Adrenal gland (tissue), 9 donors: ENCODE measurements at regions not wholly inside any gene's neighbourhood (a gene's known extent, or its start where the extent isn't known, plus 50 kb on each side); places are given as distances from the start of the nearest gene placed in this dataset.

Source experiments
- DNase-seq, 7 donors: peaks; one replicate each; pipeline ENCODE4 v3.0.0-alpha.2; 2019 to 2020
- H3K27ac ChIP-seq, 5 donors: fragments of 200-600 bp; sonication (generic) in 4 of 5; 1 replicate in 3 of 5; 2 replicates in 2 of 5; pipeline versions ENCODE4 v1.5.1 to v1.8.0; 2016 to 2020; ENCODE audit warnings: mild to moderate bottlenecking in 1 of 5
- H3K27me3 ChIP-seq: fragments of 200-600 bp; 2 replicates; pipeline ENCODE4 v1.8.0; 2021
- H3K36me3 ChIP-seq, 2 donors: fragments of 200-600 bp; replicated peaks in 1 of 2; 1 replicate in 1 of 2; 2 replicates in 1 of 2; pipeline versions ENCODE4 v1.5.1 to v1.8.0; 2018 to 2022
- H3K4me1 ChIP-seq, 2 donors: fragments of 200-600 bp; replicated peaks in 1 of 2; 1 replicate in 1 of 2; 2 replicates in 1 of 2; pipeline versions ENCODE4 v1.5.1 to v1.8.0; 2018 to 2021
- H3K4me3 ChIP-seq, 4 donors: fragments of 200-600 bp; sonication (generic) in 3 of 4; one replicate each; pipeline ENCODE4 v1.5.1; 2016 to 2018
- H3K9me3 ChIP-seq, 3 donors: fragments of 200-600 bp; sonication (generic) in 1 of 3; replicated peaks in 1 of 3; 1 replicate in 2 of 3; 2 replicates in 1 of 3; pipeline versions ENCODE4 v1.5.1 to v1.8.0; 2016 to 2021
- POLR2A ChIP-seq, 2 donors: fragments of 450-650 bp; IDR thresholded peaks; one replicate each; pipeline ENCODE4 v1.6.1; 2017; ENCODE audit warnings: antibody characterized with exemption in 2 of 2, mild to moderate bottlenecking in 2 of 2, moderate library complexity in 1 of 2
- WGBS, 4 donors: extraction: QIAGEN DNeasy Blood & Tissue Kit in 2 of 4; methylation state at CpG; one replicate each; pipeline versions ENCODE4 v1.1.5 to v1.1.7; 2013 to 2017; 5-methylcytosine and 5-hydroxymethylcytosine counted together
- intact Hi-C, 2 donors: fragments of 100-400 bp; cut with DNase I; formaldehyde crosslinking; loops; one replicate each; pipeline versions ENCODE4 v1.14.1 to v1.15.0; 2022 to 2023
- TF ChIP-seq, protein P1 (sequence below), 6 experiments: fragments of 450-650 bp in 4 of 6; fragments of 200-600 bp in 2 of 6; sonication (generic) in 1 of 6; IDR thresholded peaks; 1 replicate in 5 of 6; 2 replicates in 1 of 6; pipeline versions ENCODE4 v1.5.1 to v1.8.0; 2016 to 2021; ENCODE audit warnings: antibody characterized with exemption in 6 of 6, mild to moderate bottlenecking in 2 of 6, moderate library complexity in 1 of 6
- donor health status: healthy with polysubstance abuse.
- donor health status: Bipolar disorder and iron deficiency.
- donor health status: DM: yes; HTN: yes; CAD: no.
- donor health status: DM: no; HTN: no; CAD: no.
- donor health status: DM: no; HTN: no; CAD: no.

DNA sequence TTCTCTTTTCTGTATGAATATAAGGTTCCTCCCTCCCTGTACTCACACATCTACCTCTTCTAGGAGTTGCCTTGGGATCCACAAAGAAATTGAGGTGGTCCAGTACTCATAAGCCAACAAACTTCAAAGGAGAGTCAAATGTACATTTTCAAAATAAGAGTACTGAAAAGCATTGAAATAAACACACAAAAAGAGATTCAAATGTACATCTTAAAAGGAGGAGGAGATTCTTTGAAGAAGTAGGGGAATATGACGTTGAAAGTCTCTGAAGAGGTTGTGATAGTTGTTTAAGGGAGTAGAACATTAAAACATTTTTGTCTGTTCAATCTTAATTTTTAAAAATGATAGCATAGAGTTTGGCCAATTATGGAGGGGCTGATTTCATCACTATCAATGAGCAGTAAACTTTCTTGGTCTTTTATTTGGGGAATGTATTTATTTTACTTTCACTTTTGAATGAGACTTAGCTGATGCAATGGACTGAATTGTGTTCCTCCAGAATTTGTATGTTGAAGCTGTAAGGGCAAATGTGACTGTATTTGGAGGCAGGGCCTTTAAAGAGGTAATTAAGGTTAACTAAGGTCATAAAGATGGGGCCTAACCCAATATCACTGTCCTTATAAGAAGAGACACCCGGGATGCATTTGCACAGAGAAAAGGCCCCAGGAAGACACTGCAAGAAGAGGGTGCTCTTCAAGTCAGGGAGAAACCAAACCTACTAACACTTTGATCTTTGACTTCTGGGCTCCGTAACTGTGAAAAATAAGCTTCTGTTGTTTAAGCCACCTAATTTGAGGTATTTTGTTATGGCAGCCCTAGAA, 226.3 kb upstream of the PGRMC2 start:
- intact Hi-C loops, result no loop called here
- peak overlapping the region in 1 of 4 donors; percentile 4 for H3K4me3 ChIP-seq
- no peak for DNase-seq
- no peak for TF ChIP-seq POLR2A (IDR thresholded peaks at IDR 0.05)
- TF ChIP-seq, protein P1, sequence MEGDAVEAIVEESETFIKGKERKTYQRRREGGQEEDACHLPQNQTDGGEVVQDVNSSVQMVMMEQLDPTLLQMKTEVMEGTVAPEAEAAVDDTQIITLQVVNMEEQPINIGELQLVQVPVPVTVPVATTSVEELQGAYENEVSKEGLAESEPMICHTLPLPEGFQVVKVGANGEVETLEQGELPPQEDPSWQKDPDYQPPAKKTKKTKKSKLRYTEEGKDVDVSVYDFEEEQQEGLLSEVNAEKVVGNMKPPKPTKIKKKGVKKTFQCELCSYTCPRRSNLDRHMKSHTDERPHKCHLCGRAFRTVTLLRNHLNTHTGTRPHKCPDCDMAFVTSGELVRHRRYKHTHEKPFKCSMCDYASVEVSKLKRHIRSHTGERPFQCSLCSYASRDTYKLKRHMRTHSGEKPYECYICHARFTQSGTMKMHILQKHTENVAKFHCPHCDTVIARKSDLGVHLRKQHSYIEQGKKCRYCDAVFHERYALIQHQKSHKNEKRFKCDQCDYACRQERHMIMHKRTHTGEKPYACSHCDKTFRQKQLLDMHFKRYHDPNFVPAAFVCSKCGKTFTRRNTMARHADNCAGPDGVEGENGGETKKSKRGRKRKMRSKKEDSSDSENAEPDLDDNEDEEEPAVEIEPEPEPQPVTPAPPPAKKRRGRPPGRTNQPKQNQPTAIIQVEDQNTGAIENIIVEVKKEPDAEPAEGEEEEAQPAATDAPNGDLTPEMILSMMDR (IDR thresholded peaks at IDR 0.05), result no peak
- H3K27me3 ChIP-seq, result no peaks in the 10 kb centered on the region
- 88 to 91% (median 90%) methylated on average over 3 of the region's 3 CpGs for WGBS, 4 donors
- H3K9me3 ChIP-seq, result no peaks in the 10 kb centered on the region
- no peak overlapping the region for H3K27ac ChIP-seq
- peaks cover 10 to 14% of the 10 kb centered on the region in 2 donors for H3K4me1 ChIP-seq
- H3K36me3 ChIP-seq, result no peaks in the 10 kb centered on the region

DNA sequence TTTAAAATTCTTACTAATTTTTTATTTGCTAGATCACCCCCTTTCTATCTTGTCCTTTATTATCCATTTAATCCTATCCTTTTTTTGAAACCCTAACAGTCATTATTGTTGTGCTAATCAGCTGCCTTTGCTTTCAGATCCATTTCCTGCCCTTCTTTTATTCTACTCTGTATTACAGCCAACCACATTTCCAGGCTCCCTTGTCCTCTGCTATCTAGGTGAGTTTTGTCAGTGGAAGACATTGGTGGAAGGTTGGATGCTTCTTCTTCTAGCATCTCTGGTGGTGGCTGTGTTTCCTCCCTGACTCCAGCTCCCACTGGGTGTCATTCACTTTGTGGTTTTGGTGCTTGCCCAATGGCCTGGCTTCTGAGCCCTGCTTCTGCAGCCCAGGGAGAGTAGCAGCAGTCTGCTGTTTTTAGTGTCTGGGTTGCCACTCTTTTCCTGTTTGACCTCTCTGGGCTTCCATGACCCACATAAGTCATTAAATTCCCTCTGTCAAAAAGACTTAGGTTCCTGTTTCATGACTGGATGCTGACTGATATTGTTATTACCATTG, 225.2 kb upstream of the PGRMC2 start:
- intact Hi-C loops, result no loop called here
- DNase-seq, result no peak
- Histone ChIP-seq H3K9me3 (no peaks in the 10 kb centered on the region), H3K27me3 (no peaks in the 10 kb centered on the region), H3K27ac (no peak overlapping the region), H3K4me1 (peaks cover 4 to 9% of the 10 kb centered on the region in 2 donors), H3K4me3 (no peak overlapping the region), H3K36me3 (no peaks in the 10 kb centered on the region)
- TF ChIP-seq, protein P1 (IDR thresholded peaks at IDR 0.05), result no peak
- no peak for TF ChIP-seq POLR2A (IDR thresholded peaks at IDR 0.05)

DNA sequence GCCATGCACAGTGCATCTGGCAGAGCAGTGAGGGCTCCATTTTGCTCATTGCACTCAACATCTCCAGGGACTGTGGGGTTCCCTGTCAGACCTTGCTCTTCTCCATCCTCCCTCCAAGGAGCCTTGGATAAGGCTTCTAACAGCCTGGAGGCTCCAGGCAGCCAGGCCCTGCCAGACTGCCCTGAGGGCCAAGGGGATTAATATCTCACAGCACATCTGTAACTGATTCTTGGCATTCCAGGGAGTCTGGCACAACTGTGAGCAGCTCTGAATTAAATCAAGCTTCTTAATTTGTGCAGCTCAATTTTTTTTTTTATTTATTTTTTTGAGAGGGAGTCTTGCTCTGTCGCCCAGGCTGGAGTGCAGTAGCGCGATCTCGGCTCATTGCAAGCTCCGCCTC, 224.5 kb upstream of the PGRMC2 start:
- WGBS, 4 donors, result 92 to 100% (median 97%) methylated on average over 5 of the region's 5 CpGs
- Histone ChIP-seq H3K9me3 (no peaks in the 10 kb centered on the region), H3K4me3 (no peak overlapping the region)

DNA sequence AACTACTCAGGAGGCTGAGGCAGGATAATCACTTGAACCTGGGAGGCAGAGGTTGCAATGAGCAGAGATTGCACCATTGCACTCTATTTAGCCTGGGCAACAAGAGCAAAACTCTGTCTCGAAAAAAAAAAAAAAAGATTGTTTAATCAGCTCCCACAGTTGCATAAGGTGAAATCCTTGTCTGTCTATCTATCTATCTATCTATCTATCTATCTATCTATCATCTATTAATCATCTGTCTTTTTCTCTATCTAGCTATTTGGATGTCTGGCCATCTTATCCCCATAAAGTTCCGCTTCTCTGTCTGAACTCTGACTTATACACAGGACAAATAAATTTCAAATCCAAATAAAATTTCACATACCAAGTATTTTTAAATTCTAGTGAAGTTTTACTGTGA, 223.2 kb upstream of the PGRMC2 start:
- intact Hi-C loops, result no loop called here
- no peak overlapping the region for H3K4me3 ChIP-seq
- WGBS, 4 donors, result 76 to 92% (median 80%) methylated on average over 2 of the region's 2 CpGs

More for the DNA sequence above, 224.5 kb upstream of the PGRMC2 start:
- intact Hi-C loops, result no loop called here
- no peak for DNase-seq
- no peak overlapping the region for H3K27ac ChIP-seq
- H3K27me3 ChIP-seq, result no peaks in the 10 kb centered on the region
- H3K4me1 ChIP-seq, result peaks cover 0 to 2% of the 10 kb centered on the region in 2 donors
- TF ChIP-seq, protein P1 (IDR thresholded peaks at IDR 0.05), result no peak
- no peak for TF ChIP-seq POLR2A (IDR thresholded peaks at IDR 0.05)
- H3K36me3 ChIP-seq, result no peaks in the 10 kb centered on the region

More for the DNA sequence above, 223.2 kb upstream of the PGRMC2 start:
- no peaks in the 10 kb centered on the region for H3K36me3 ChIP-seq
- no peak for DNase-seq
- TF ChIP-seq, protein P1 (IDR thresholded peaks at IDR 0.05), result no peak
- no peak for TF ChIP-seq POLR2A (IDR thresholded peaks at IDR 0.05)
- no peaks in the 10 kb centered on the region for H3K4me1 ChIP-seq
- no peaks in the 10 kb centered on the region for H3K9me3 ChIP-seq
- H3K27ac ChIP-seq, result no peak overlapping the region
- no peaks in the 10 kb centered on the region for H3K27me3 ChIP-seq
